Astrocyte of the spinal cord (primary cell): ENCODE measurements at regions not wholly inside any gene's neighbourhood (a gene's known extent, or its start where the extent isn't known, plus 50 kb on each side); places are given as distances from the start of the nearest gene placed in this dataset.
"Not testable (repeated sequence)": the region's sequence is repeated elsewhere in the genome, so short reads cannot be mapped to it uniquely, and the experiment has no call there.

Experiments
- DNase-seq: peaks from one replicate; pipeline ENCODE4 v3.0.0; 2011; ENCODE audit warnings: low read depth, low spot score
- H3K4me3 ChIP-seq: 2 replicates; pipeline ENCODE4 v1.5.1; 2011; ENCODE audit warnings: low read depth, mild to moderate bottlenecking, low read length, moderate library complexity
- in situ Hi-C: cut with HindIII; loops from 2 replicates; pipeline ENCODE4 v1.10.0; 2017; ENCODE audit warnings: low sequenced_read_pairs
- TF ChIP-seq, protein P1 (sequence below): IDR thresholded peaks from 2 replicates; pipeline ENCODE4 v1.5.1; 2012; ENCODE audit warnings: low read depth, mild to moderate bottlenecking, low read length, inconsistent platforms

DNA sequence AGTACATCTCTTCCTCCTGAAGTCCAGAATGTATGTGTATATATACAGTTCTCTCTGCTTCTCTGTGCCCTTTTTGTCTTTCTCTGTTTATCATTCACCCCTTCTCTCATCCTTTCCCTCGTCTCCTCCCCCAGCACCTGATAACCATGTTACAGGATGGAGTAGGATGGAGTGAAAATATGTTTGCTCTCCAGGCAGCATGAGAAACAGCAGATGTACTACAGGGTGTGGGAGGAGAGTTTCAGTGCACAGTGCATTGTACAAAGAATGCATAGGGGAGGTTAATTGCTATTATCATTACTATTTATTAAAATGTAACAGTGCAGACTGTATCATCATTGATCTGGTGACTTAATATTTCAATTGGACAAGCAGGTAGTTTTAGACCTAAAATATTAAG lies 104.5 kb downstream of the MFAP3L start:
- in situ Hi-C loops: no loop called here
- TF ChIP-seq, protein P1, sequence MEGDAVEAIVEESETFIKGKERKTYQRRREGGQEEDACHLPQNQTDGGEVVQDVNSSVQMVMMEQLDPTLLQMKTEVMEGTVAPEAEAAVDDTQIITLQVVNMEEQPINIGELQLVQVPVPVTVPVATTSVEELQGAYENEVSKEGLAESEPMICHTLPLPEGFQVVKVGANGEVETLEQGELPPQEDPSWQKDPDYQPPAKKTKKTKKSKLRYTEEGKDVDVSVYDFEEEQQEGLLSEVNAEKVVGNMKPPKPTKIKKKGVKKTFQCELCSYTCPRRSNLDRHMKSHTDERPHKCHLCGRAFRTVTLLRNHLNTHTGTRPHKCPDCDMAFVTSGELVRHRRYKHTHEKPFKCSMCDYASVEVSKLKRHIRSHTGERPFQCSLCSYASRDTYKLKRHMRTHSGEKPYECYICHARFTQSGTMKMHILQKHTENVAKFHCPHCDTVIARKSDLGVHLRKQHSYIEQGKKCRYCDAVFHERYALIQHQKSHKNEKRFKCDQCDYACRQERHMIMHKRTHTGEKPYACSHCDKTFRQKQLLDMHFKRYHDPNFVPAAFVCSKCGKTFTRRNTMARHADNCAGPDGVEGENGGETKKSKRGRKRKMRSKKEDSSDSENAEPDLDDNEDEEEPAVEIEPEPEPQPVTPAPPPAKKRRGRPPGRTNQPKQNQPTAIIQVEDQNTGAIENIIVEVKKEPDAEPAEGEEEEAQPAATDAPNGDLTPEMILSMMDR: no peak
- no peak overlapping the region for H3K4me3 ChIP-seq
- DNase-seq: no peak

DNA sequence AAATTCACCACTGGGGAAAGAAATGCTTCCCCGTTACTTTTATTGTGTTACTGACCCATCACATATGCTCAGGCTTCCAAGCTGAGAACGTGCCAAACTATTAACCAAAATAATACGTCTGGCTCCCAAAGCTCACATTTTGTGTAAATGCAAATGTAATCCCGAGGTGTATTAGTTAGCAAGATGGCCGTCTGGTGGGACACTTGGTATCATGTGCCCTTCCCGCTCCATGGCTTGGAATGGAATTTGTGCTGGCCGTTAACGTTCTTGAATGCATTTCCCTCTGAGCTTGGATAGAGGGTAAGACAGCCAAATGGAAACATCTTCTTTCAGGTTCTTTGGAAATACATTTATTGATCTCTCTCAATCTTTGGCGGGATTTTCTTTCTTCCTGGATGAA lies 105.0 kb downstream of the MFAP3L start:
- TF ChIP-seq, protein P1: no peak
- in situ Hi-C loops: no loop called here
- no peak for DNase-seq
- H3K4me3 ChIP-seq: no peak overlapping the region

- in situ Hi-C loops, DNase-seq, H3K4me3 ChIP-seq: not testable (repeated sequence)
Measured at GRCh38 chr4:169919194-169920124, 106.7 kb downstream of the MFAP3L start.

DNA sequence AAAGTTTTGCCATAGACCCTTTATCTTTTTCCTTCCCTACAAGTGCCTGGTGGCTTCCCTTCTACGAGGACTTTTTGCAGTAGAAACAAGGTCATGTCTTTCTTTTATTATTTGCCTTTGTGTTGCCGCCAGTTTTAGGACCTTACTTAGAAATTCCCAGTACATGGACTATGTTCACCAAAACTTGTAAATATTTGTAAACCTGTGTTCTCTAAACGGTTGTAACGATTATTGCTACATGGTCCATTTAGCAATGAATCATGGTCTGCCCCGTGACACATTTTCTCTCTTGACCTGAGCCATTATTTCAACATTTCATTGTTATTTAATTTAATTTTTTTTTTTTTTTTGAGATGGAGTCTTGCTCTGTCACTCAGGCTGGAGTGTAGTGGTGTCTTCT lies 110.7 kb downstream of the MFAP3L start:
- TF ChIP-seq, protein P1: no peak
- H3K4me3 ChIP-seq: no peak overlapping the region
- no peak for DNase-seq
- in situ Hi-C loops: no loop called here

GRCh38 chr4:169914866-169915265 lies 111.3 kb downstream of the MFAP3L start:
- DNase-seq: no peak
- H3K4me3 ChIP-seq: no peak overlapping the region
- in situ Hi-C loops: no loop called here
- TF ChIP-seq, protein P1: no peak

DNA sequence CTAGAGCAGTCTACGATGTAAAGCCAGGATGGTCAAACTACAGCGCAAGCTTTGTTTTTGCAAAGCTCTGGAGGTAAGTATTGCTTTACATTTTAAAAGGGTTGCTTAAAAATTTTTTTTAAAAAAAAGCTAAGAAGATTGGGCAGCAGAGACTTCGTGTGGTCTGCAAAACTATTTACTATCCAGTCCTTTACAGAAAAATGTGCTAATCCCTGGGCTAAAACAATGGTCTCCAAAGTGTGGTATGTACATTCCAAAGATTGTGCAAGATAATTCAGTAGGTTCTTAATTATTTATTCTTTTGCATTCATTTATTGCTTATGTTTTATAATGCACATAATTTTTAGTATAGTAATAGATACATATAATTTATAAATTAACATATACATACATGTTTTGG lies 113.2 kb downstream of the MFAP3L start:
- H3K4me3 ChIP-seq: no peak overlapping the region
- no peak for DNase-seq
- TF ChIP-seq, protein P1: no peak
- in situ Hi-C loops: no loop called here

- in situ Hi-C loops: no loop called here
- no peak for DNase-seq
- H3K4me3 ChIP-seq: no peak overlapping the region
- TF ChIP-seq, protein P1: no peak
Measured at GRCh38 chr4:169909897-169910296, 116.3 kb downstream of the MFAP3L start.
